H4 (cell line): ENCODE measurements at regions not wholly inside any gene's neighbourhood (a gene's known extent, or its start where the extent isn't known, plus 50 kb on each side); places are given as distances from the start of the nearest gene placed in this dataset.

Experiments used
- DNase-seq: peaks from one replicate; pipeline ENCODE4 v3.0.0-alpha.2; 2015; ENCODE audit warnings: low spot score

- DNase-seq: no peak
These were observed 495.7 kb upstream of the TCF4 start for GRCh38 chr18:56083523-56084287.

- DNase-seq: no peak
These were observed 495.1 kb upstream of the TCF4 start for GRCh38 chr18:56083097-56083521.

- DNase-seq: peak; percentile 40
These were observed 488.7 kb upstream of the TCF4 start for GRCh38 chr18:56076723-56077122.

- DNase-seq: no peak
These were observed 480.7 kb upstream of the TCF4 start for GRCh38 chr18:56068701-56069100.

- no peak for DNase-seq
These were observed 480.1 kb upstream of the TCF4 start for GRCh38 chr18:56067969-56068671.

- no peak for DNase-seq
These were observed 479.4 kb upstream of the TCF4 start for GRCh38 chr18:56067214-56067894.

GRCh38 chr18:56066524-56067213, 478.7 kb upstream of the TCF4 start:
- no peak for DNase-seq

GRCh38 chr18:56065086-56065485, 477.1 kb upstream of the TCF4 start:
- DNase-seq: no peak

GRCh38 chr18:56062931-56063330, 474.9 kb upstream of the TCF4 start:
- DNase-seq: no peak

GRCh38 chr18:56060967-56061541, 473.1 kb upstream of the TCF4 start:
- no peak for DNase-seq

- DNase-seq: no peak
These were observed 464.2 kb upstream of the TCF4 start for GRCh38 chr18:56052202-56052601.

GRCh38 chr18:56044239-56044638, 456.2 kb upstream of the TCF4 start:
- no peak for DNase-seq

- DNase-seq: no peak
These were observed 455.7 kb upstream of the TCF4 start for GRCh38 chr18:56043641-56044061.

- no peak for DNase-seq
These were observed 455.0 kb upstream of the TCF4 start for GRCh38 chr18:56042915-56043536.

GRCh38 chr18:56038171-56039030, 450.4 kb upstream of the TCF4 start:
- no peak for DNase-seq

GRCh38 chr18:56036741-56037140, 448.7 kb upstream of the TCF4 start:
- DNase-seq: no peak

GRCh38 chr18:56035546-56035945, 447.6 kb upstream of the TCF4 start:
- no peak for DNase-seq

GRCh38 chr18:56034949-56035348, 447.0 kb upstream of the TCF4 start:
- no peak for DNase-seq

- DNase-seq: no peak
These were observed 442.1 kb upstream of the TCF4 start for GRCh38 chr18:56030060-56030459.

GRCh38 chr18:56028514-56028913, 440.5 kb upstream of the TCF4 start:
- DNase-seq: no peak
